Raji (cell line): ENCODE measurements at regions not wholly inside any gene's neighbourhood (a gene's known extent, or its start where the extent isn't known, plus 50 kb on each side); places are given as distances from the start of the nearest gene placed in this dataset.

Source experiments
- POLR2A ChIP-seq: IDR thresholded peaks from 2 replicates; pipeline ENCODE4 v1.6.1; 2011; ENCODE audit warnings: low read depth, low read length, control low read depth; ENCODE audit not compliant: insufficient read depth

GRCh38 chr5:173786286-173787187 is 101.6 kb upstream of the CPEB4 start:
- no peak for TF ChIP-seq POLR2A

GRCh38 chr5:173789031-173789920 is 98.9 kb upstream of the CPEB4 start:
- TF ChIP-seq POLR2A, result no peak

DNA sequence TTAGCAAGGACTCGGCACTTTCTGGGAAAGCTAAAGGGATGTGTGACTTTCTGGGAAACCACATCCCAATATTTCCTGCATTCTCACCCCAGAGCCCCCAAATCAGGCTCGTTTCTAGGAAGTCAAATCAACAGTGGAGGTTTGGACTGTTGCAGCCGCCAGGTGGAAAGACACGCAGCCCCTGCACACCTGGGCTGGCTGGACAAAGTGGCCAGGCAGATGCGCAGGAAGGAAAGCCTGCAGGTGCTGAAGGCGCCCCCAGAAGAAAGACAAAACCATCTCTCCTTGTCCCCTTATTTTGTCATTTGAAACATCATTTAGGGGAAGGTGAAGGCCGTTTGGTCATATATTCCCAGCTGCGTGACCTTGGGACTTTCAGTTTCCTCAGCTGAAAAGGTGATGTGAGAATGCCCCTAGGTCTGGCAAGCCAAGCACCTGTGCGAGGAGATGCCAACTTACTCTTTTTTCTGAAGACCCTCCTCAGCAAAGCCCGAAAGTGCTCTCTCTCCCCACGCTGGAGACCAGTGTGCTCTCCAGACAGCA is 97.9 kb upstream of the CPEB4 start:
- no peak for TF ChIP-seq POLR2A

GRCh38 chr5:173790836-173791546 is 97.2 kb upstream of the CPEB4 start:
- no peak for TF ChIP-seq POLR2A

GRCh38 chr5:173791878-173792277 is 96.3 kb upstream of the CPEB4 start:
- no peak for TF ChIP-seq POLR2A

DNA sequence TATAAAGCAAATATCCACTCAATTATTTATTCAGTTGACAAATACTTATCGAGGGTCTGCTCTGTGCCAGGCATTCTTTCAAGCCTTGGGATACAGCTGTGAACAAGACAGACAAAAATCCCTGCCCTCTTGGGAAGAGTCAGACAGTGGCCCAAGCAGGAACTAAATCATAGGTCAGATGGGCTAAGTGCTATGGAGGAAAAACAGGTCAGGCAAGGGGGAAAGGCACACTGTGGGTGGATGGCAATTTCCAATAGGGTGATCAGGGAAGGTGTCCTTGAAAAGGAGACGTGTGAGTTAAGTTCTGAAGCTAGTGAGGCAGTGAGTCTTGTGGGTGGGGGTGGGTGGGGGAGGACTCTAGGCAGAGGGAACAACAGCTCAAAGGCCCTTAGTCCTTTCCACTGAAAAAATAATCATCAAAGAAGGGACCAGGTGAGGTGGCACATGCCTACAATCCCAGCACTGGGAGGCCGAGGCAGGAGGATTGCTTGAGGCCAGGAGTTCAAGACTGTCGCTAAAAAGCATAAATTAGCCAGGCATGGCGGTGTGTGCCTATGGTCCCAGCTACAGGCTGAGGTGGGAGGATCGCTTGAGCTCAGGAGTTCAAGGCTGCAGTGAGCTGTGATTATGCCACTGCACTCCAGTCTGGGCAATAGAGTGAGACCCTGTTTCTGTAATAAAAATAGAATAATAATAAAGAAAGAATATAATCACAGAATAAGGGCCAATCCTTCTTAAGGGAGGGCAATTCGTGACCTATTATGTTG is 95.2 kb upstream of the CPEB4 start:
- no peak for TF ChIP-seq POLR2A

- no peak for TF ChIP-seq POLR2A
Observed at GRCh38 chr5:173793648-173794548, 94.3 kb upstream of the CPEB4 start.

GRCh38 chr5:173794901-173795416 is 93.2 kb upstream of the CPEB4 start:
- TF ChIP-seq POLR2A, result no peak

DNA sequence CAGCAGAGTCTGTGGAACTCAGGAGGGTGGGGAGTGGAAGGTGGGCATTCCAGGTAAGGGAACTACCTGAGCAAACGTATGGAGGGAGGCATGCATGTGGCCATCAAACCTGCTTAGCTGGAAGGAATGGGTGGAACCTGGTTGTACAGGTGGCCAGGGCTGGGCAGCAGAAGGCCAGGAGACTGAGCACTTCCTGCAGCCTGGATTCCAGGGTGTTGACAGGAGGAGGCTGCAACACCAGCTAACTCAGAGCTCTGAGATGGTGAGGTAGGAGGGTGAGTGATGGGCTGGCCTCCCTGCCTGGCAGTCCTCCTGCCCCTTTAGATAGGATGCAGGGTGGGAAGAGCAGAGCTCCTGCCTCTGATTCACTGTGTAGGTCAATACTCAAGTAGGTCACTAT is 92.5 kb upstream of the CPEB4 start:
- no peak for TF ChIP-seq POLR2A

DNA sequence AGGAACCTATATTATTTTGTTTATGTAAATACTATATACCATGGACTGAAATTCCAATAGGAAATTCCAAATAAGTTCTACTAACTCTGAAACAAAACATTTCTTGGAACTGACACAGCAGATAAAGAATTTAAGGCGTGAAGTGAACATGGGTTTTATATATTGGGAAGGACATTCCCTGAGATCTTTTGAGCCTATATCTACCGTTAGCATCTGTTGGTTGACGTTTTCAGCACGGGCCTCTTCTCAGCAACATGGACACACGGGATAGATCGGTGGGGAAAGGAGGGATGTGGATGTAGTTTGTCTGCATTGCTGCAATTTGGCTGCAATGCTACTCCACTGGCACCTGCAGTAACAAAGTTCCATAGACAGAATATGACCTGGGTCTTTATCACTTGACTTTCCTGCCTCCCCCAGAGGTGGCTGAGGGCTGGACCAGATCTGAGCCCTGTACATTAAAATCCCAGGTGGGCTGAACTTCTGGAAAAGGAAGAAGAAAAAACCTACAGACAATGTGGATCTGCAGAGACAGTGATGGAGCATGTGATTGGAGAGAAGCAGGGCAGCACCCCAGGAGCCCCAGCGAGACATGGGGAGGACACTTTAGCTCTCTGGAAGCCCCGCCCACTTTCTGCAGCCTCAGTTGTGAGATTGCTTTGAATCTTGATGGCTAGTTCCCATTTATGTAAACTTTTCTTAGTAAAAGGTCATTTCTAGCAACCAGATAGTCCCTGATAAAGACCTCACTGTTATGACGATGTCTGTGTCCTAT is 91.2 kb upstream of the CPEB4 start:
- no peak for TF ChIP-seq POLR2A

DNA sequence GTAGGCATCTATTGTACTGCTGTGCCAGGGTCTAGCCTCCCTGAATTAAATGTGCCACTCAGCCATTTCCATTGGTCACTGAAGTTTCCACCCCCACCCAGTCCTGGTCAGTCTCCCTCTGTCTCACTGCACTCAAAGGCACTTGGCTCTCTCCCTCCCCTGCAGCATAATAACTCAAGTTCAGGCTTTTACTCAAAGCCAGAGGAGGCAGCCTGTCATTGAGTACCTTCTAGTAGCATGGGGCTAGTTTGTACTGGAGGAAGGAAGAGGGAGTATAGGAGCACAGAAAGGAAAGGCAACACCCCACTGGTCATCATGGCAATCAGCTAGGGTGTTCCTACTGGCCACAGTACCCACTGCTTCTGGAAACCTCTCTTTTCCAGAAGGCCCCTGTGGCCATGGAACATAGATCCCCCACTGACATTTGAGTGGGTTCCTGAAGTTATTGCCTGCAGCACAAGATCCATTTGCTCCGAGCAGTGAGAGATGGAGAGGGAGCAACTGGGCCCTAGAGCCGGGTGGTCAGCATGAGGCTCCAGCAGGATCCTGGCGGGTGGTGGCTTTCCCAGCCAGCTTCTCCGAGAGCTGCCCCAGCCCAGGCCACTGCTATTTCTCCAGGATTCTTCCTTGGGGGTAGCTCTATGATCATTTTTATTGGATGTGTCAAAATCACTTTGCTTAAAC is 89.9 kb upstream of the CPEB4 start:
- TF ChIP-seq POLR2A, result no peak

GRCh38 chr5:173800340-173800739 is 87.8 kb upstream of the CPEB4 start:
- no peak for TF ChIP-seq POLR2A

DNA sequence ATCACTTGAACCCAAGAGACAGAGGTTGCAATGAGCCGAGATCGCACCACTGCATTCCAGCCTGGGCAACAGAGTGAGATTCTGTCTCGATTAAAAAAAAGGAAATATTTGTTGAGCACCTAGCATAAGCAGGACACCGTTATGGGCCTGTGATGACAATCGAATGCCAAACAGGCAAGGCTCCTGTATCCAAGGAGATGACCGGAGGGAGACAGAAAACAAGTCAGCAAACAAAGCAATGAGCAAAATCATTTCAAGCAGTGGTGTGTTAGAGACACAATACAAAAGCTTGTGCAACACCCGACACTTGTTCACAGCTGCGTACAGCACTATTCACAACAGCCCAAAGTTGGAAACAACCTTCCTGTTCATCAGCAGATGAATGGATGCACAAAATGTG is 87.1 kb upstream of the CPEB4 start:
- no peak for TF ChIP-seq POLR2A
